ENCODE measurements at regions not wholly inside any gene's neighbourhood (a gene's known extent, or its start where the extent isn't known, plus 50 kb on each side); places are given as distances from the start of the nearest gene placed in this dataset.

- TF ChIP-seq CHD7 (IDR thresholded peaks at IDR 0.05; ENCODE audit: insufficient replicate concordance, low read length): no peak
- TF ChIP-seq HDAC6 (IDR thresholded peaks at IDR 0.05; ENCODE audit: low read depth, low read length): no peak
- no peak for TF ChIP-seq MAX (IDR thresholded peaks at IDR 0.05)
- TF ChIP-seq NRF1 (IDR thresholded peaks at IDR 0.05; ENCODE audit: low read depth, low read length): no peak
- no peak for TF ChIP-seq GABPA (IDR thresholded peaks at IDR 0.05; ENCODE audit: borderline replicate concordance, insufficient read depth, low read length)
- TF ChIP-seq RNF2 (IDR thresholded peaks at IDR 0.05; ENCODE audit: borderline replicate concordance, low read depth, low read length, missing control alignments, poor library complexity, severe bottlenecking): no peak
Measured at GRCh38 chr18:39341129-39341528, 1775.5 kb upstream of the CELF4 start (continued).

All from H1 (cell line).